H1 (cell line): ENCODE measurements at regions not wholly inside any gene's neighbourhood (a gene's known extent, or its start where the extent isn't known, plus 50 kb on each side); places are given as distances from the start of the nearest gene placed in this dataset.

Experiments
- CTCF ChIA-PET: fragments of 300-600 bp; sonication (Branson Sonifier 250); formaldehyde crosslinking; loops from one replicate; lab custom pipeline; 2021; ENCODE audit not compliant: partially characterized antibody; lab: Charles Lee
- POLR2A ChIA-PET: fragments of 300-600 bp; sonication (Branson Sonifier 250); formaldehyde crosslinking; loops from one replicate; lab custom pipeline; 2021; ENCODE audit warnings: inconsistent platforms; ENCODE audit not compliant: partially characterized antibody; lab: Charles Lee
- DNase-seq, 2 experiments: peaks; one replicate each; pipeline versions ENCODE4 v3.0.0 to v3.0.0-alpha.2; 2010 to 2022; ENCODE audit warnings: low spot score in 2 of 2, low read depth in 1 of 2, mixed read lengths in 1 of 2
- FAIRE-seq: peaks from 2 replicates; lab custom pipeline; 2011; peaks lifted over from hg19 to GRCh38; lab: Jason Lieb, UNC
- H2AFZ ChIP-seq: 2 replicates; pipeline ENCODE4 v1.8.1; 2012; ENCODE audit warnings: low read length, inconsistent platforms
- H2AK5ac ChIP-seq: 2 replicates; pipeline ENCODE4 v1.6.1; 2013; ENCODE audit warnings: low read depth, low read length
- H2BK120ac ChIP-seq: replicated peaks from 2 replicates; pipeline ENCODE3; 2013; ENCODE audit warnings: low read depth, low read length, inconsistent platforms
- H2BK12ac ChIP-seq: 2 replicates; pipeline ENCODE4 v1.6.1; 2013; ENCODE audit warnings: low read depth, low read length
- H2BK15ac ChIP-seq: 2 replicates; pipeline ENCODE4 v1.6.1; 2013; ENCODE audit warnings: low read length
- H2BK20ac ChIP-seq: 2 replicates; pipeline ENCODE4 v1.6.1; 2013; ENCODE audit warnings: low read length
- H2BK5ac ChIP-seq: 2 replicates; pipeline ENCODE4 v1.6.1; 2013; ENCODE audit warnings: low read depth, low read length
- H3K14ac ChIP-seq: 2 replicates; pipeline ENCODE4 v1.6.1; 2013; ENCODE audit warnings: inconsistent platforms; ENCODE audit not compliant: insufficient read length
- H3K18ac ChIP-seq: 2 replicates; pipeline ENCODE4 v1.6.1; 2013; ENCODE audit warnings: low read length; ENCODE audit errors: extremely low read depth
- H3K23ac ChIP-seq: 2 replicates; pipeline ENCODE4 v1.6.1; 2013; ENCODE audit warnings: inconsistent platforms; ENCODE audit not compliant: insufficient read length
- H3K23me2 ChIP-seq: 2 replicates; pipeline ENCODE4 v1.6.1; 2013; ENCODE audit warnings: low read depth, low read length
- H3K27ac ChIP-seq: 2 replicates; pipeline ENCODE4 v1.6.1; 2011; ENCODE audit warnings: low read depth, low read length, inconsistent platforms
- H3K27me3 ChIP-seq, 4 experiments: replicated peaks in 1 of 4; 1 replicate in 1 of 4; 2 replicates in 3 of 4; pipeline versions ENCODE4 v1.6.1 to v1.8.1; 2011 to 2013; ENCODE audit warnings: low read length in 3 of 4, mild to moderate bottlenecking in 3 of 4, inconsistent platforms in 2 of 4, mixed read lengths in 2 of 4, moderate library complexity in 1 of 4; ENCODE audit not compliant: control insufficient read depth in 3 of 4, insufficient read depth in 3 of 4; ENCODE audit errors: extremely low read depth in 1 of 4
- H3K36me3 ChIP-seq, 4 experiments: 2 replicates each; pipeline versions ENCODE4 v1.6.1 to v1.8.1; 2011 to 2013; ENCODE audit warnings: mild to moderate bottlenecking in 4 of 4, low read length in 3 of 4, moderate library complexity in 2 of 4, control low read depth in 1 of 4, inconsistent platforms in 1 of 4; ENCODE audit not compliant: insufficient read depth in 4 of 4, control insufficient read depth in 2 of 4
- H3K4ac ChIP-seq: replicated peaks from 2 replicates; pipeline ENCODE3; 2013; ENCODE audit warnings: low read length, low read depth, mixed read lengths, inconsistent platforms; ENCODE audit not compliant: insufficient read length
- H3K4me1 ChIP-seq, 4 experiments: replicated peaks in 1 of 4; 1 replicate in 1 of 4; 2 replicates in 3 of 4; pipeline versions ENCODE4 v1.6.1 to v1.8.1; 2011 to 2013; ENCODE audit warnings: low read length in 3 of 4, inconsistent platforms in 2 of 4, mixed read lengths in 1 of 4; ENCODE audit not compliant: insufficient read depth in 4 of 4, control insufficient read depth in 3 of 4
- H3K4me2 ChIP-seq, 2 experiments: 2 replicates each; pipeline versions ENCODE4 v1.6.1 to v1.8.1; 2011 to 2013; ENCODE audit warnings: low read depth in 2 of 2, low read length in 2 of 2, control low read depth in 1 of 2, inconsistent platforms in 1 of 2, mild to moderate bottlenecking in 1 of 2; ENCODE audit not compliant: insufficient read depth in 1 of 2
- H3K4me3 ChIP-seq, 4 experiments: fragments of 200-600, 300-600 bp in 1 of 4; sonication (generic), shearing (Covaris generic), sonication (Bioruptor Twin) in 1 of 4; 2 replicates each; pipeline versions ENCODE4 v1.5.1 to v1.8.1; 2011 to 2016; ENCODE audit warnings: low read length in 4 of 4, low read depth in 3 of 4, control low read depth in 2 of 4, inconsistent platforms in 2 of 4, mild to moderate bottlenecking in 2 of 4, mixed read lengths in 1 of 4, moderate library complexity in 1 of 4; ENCODE audit not compliant: insufficient read depth in 2 of 4; ENCODE audit errors: extremely low read depth in 1 of 4
- H3K56ac ChIP-seq: replicated peaks from 2 replicates; pipeline ENCODE3; 2013; ENCODE audit warnings: low read depth, mild to moderate bottlenecking, mixed read lengths, low read length, inconsistent platforms; ENCODE audit not compliant: insufficient read length
- H3K79me1 ChIP-seq: 2 replicates; pipeline ENCODE4 v1.6.1; 2013; ENCODE audit warnings: low read depth, low read length, control low read depth
- H3K79me2 ChIP-seq, 2 experiments: 2 replicates each; pipeline versions ENCODE4 v1.6.1 to v1.8.1; 2012 to 2013; ENCODE audit warnings: low read length in 2 of 2, mild to moderate bottlenecking in 2 of 2, inconsistent platforms in 1 of 2; ENCODE audit not compliant: insufficient read depth in 2 of 2, control insufficient read depth in 1 of 2
- H3K9ac ChIP-seq, 4 experiments: replicated peaks in 1 of 4; 1 replicate in 1 of 4; 2 replicates in 3 of 4; pipeline versions ENCODE4 v1.6.1 to v1.8.1; 2011 to 2013; ENCODE audit warnings: low read depth in 3 of 4, low read length in 3 of 4, control low read depth in 2 of 4, mild to moderate bottlenecking in 2 of 4, moderate library complexity in 2 of 4, inconsistent platforms in 1 of 4; ENCODE audit errors: extremely low read depth in 1 of 4
- H3K9me3 ChIP-seq, 2 experiments: 2 replicates each; pipeline versions ENCODE4 v1.6.1 to v1.8.1; 2012 to 2013; ENCODE audit warnings: mild to moderate bottlenecking in 2 of 2, moderate library complexity in 2 of 2, control low read depth in 1 of 2, inconsistent platforms in 1 of 2, low read depth in 1 of 2, low read length in 1 of 2, mixed read lengths in 1 of 2; ENCODE audit not compliant: insufficient read depth in 2 of 2
- H4K20me1 ChIP-seq, 2 experiments: replicated peaks in 1 of 2; 2 replicates each; pipeline versions ENCODE3 to v1.8.1; 2011 to 2013; ENCODE audit warnings: inconsistent platforms in 2 of 2, low read length in 2 of 2, mild to moderate bottlenecking in 1 of 2; ENCODE audit not compliant: insufficient read depth in 2 of 2, control insufficient read depth in 1 of 2
- H4K5ac ChIP-seq: 2 replicates; pipeline ENCODE4 v1.6.1; 2013; ENCODE audit warnings: low read length, low read depth, mixed read lengths, inconsistent platforms; ENCODE audit not compliant: insufficient read length
- H4K8ac ChIP-seq: 2 replicates; pipeline ENCODE4 v1.8.0; 2013; ENCODE audit warnings: mild to moderate bottlenecking, moderate library complexity, low read length, inconsistent platforms; ENCODE audit not compliant: insufficient read depth; ENCODE audit errors: extremely low read depth
- H4K91ac ChIP-seq: replicated peaks from 2 replicates; pipeline ENCODE3; 2013; ENCODE audit warnings: low read length, mixed read lengths, inconsistent platforms; ENCODE audit not compliant: insufficient read length
- E2F6 ChIP-seq: IDR thresholded peaks from 2 replicates; pipeline ENCODE4 v1.6.1; 2012; ENCODE audit warnings: inconsistent platforms
- KDM5A ChIP-seq: fragments of 200-600 bp; IDR thresholded peaks from 2 replicates; pipeline ENCODE4 v1.7.1; 2012; ENCODE audit warnings: mild to moderate bottlenecking, low read length, inconsistent platforms, mixed read lengths
- RFX5 ChIP-seq: IDR thresholded peaks from 2 replicates; pipeline ENCODE4 v1.6.1; 2011; ENCODE audit warnings: low read depth, low read length, improper control_type of control experiment, borderline replicate concordance
- WGBS, 2 experiments: shearing (Covaris generic) in 1 of 2; methylation state at CpG; one replicate each; pipeline versions ENCODE4 v1.1.6 to v1.1.7; 2013 to 2015; ENCODE audit warnings: low lambda C conversion rate in 2 of 2, mixed read lengths in 2 of 2, inconsistent platforms in 1 of 2, low coverage in 1 of 2, missing lambda C conversion rate in 1 of 2; ENCODE audit not compliant: insufficient replicate concordance in 2 of 2, insufficient coverage in 1 of 2, insufficient read length in 1 of 2; ENCODE audit errors: extremely low coverage in 1 of 2, missing lambda C conversion rate in 1 of 2; 5-methylcytosine and 5-hydroxymethylcytosine counted together

- Histone ChIP-seq H3K4me1 (peaks cover 0 to 4% (median 3%) of the 10 kb centered on the region in 4 experiments; a peak in 6 of 7 replicates), H3K56ac (no peak overlapping the region), H3K27ac (no peak overlapping the region), H3K23me2 (no peaks in the 10 kb centered on the region), H2AFZ (no peak overlapping the region), H2BK12ac (peak overlapping the region; percentile 94; the same call in 1 of the 2 replicates), H4K20me1 (no peaks in the 10 kb centered on the region), H4K5ac (no peak overlapping the region), H3K4me3 (no peak overlapping the region), H2BK120ac (no peak overlapping the region), H3K27me3 (no peaks in the 10 kb centered on the region), H3K79me1 (no peaks in the 10 kb centered on the region), H2BK5ac (peak overlapping the region; percentile 80; the same call in 1 of the 2 replicates), H3K18ac (peak overlapping the region; percentile 26), H2AK5ac (0 out of 2 replicates have a peak overlapping the region, but pooled peaks have one; percentile 86), H3K4ac (no peak overlapping the region), H2BK15ac (no peak overlapping the region), H3K9ac (no peak overlapping the region), H3K14ac (no peak overlapping the region), H3K9me3 (no peaks in the 10 kb centered on the region), H4K91ac (peak overlapping the region; percentile 26), H2BK20ac (peak overlapping the region; percentile 98; the same call in 1 of the 2 replicates), H3K4me2 (no peak overlapping the region; a peak in 1 of 4 replicates), H3K79me2 (no peaks in the 10 kb centered on the region), H3K36me3 (no peaks in the 10 kb centered on the region), H3K23ac (no peak overlapping the region), H4K8ac (no peak overlapping the region)
- ChIA-PET CTCF (interaction anchor here (1.2 to 1.8 kb wide), 3 partner anchors 11 to 30 kb away, joined by 3 to 5 read pairs (median 4); no protein-coding TSS in a partner anchor), POLR2A (interaction anchor here (1.0 to 6.6 kb wide), 2 partner anchors 16 to 26 kb away, joined by 3 to 35 read pairs; no protein-coding TSS in a partner anchor)
- DNase-seq (no peak), FAIRE-seq (no peak)
- TF ChIP-seq RFX5 (no peak), E2F6 (peak; percentile 59; the same call in 1 of the 2 replicates), KDM5A (no peak)
- 87% methylated on average over 11 of the region's 11 CpGs; no CpG with 5 or more reads in 1 of the 2 experiments for WGBS, 2 experiments
Measured at GRCh38 chr12:11592484-11592883, 57.0 kb upstream of the ETV6 start.
